Hepatic stellate cell (primary cell): ENCODE measurements at regions not wholly inside any gene's neighbourhood (a gene's known extent, or its start where the extent isn't known, plus 50 kb on each side); places are given as distances from the start of the nearest gene placed in this dataset.
"Not testable (repeated sequence)": the region's sequence is repeated elsewhere in the genome, so short reads cannot be mapped to it uniquely, and the experiment has no call there.

Experiments
- DNase-seq: peaks from one replicate; pipeline ENCODE4 v3.0.0; 2011; ENCODE audit warnings: low spot score

GRCh38 chr13:100766570-100766969 lies 92.0 kb upstream of the TMTC4 start:
- not testable (repeated sequence) for DNase-seq

GRCh38 chr13:100764937-100765336 lies 90.3 kb upstream of the TMTC4 start:
- no peak for DNase-seq

GRCh38 chr13:100762126-100762525 lies 87.5 kb upstream of the TMTC4 start:
- DNase-seq = not testable (repeated sequence)

GRCh38 chr13:100755891-100756290 lies 81.3 kb upstream of the TMTC4 start:
- no peak for DNase-seq

- DNase-seq = no peak
Observed at GRCh38 chr13:100754459-100754858, 79.9 kb upstream of the TMTC4 start.

- no peak for DNase-seq
Observed at GRCh38 chr13:100753376-100753775, 78.8 kb upstream of the TMTC4 start.

- no peak for DNase-seq
Observed at GRCh38 chr13:100751826-100752225, 77.2 kb upstream of the TMTC4 start.

- DNase-seq = no peak
Observed at GRCh38 chr13:100746953-100747683, 72.5 kb upstream of the TMTC4 start.

GRCh38 chr13:100738176-100738855 lies 63.7 kb upstream of the TMTC4 start:
- DNase-seq = no peak

- no peak for DNase-seq
Observed at GRCh38 chr13:100735494-100735893, 60.9 kb upstream of the TMTC4 start.

- DNase-seq = no peak
Observed at GRCh38 chr13:100734194-100734720, 59.7 kb upstream of the TMTC4 start.

GRCh38 chr13:100733261-100733660 lies 58.7 kb upstream of the TMTC4 start:
- DNase-seq = no peak

GRCh38 chr13:100728201-100728600 lies 53.6 kb upstream of the TMTC4 start:
- DNase-seq = no peak

GRCh38 chr13:100725472-100725871 lies 50.9 kb upstream of the TMTC4 start:
- no peak for DNase-seq

- no peak for DNase-seq
Observed at GRCh38 chr13:100724568-100724967, 50.0 kb upstream of the TMTC4 start.
